T-helper 2 cell treated with Interferon-gamma antibody and Interleukin-4, amounts not matched to agents 5 μg/mL and 100 μg/mL, for 36 hours (primary cell): ENCODE measurements at regions not wholly inside any gene's neighbourhood (a gene's known extent, or its start where the extent isn't known, plus 50 kb on each side); places are given as distances from the start of the nearest gene placed in this dataset.
"Not testable (repeated sequence)": the region's sequence is repeated elsewhere in the genome, so short reads cannot be mapped to it uniquely, and the experiment has no call there.

Source experiments
- DNase-seq: peaks from one replicate; pipeline ENCODE4 v3.0.0; 2021; ENCODE audit warnings: low spot score
- H3K27ac Mint-ChIP-seq: one replicate; pipeline ENCODE4 v1.8.0; 2021; ENCODE audit warnings: mild to moderate bottlenecking, mixed read lengths
- H3K27me3 Mint-ChIP-seq: one replicate; pipeline ENCODE4 v1.8.0; 2021; ENCODE audit warnings: low read depth, mixed read lengths
- H3K36me3 Mint-ChIP-seq: one replicate; pipeline ENCODE4 v1.8.0; 2021; ENCODE audit warnings: low read depth, mixed read lengths
- H3K4me1 Mint-ChIP-seq: one replicate; pipeline ENCODE4 v1.8.0; 2021; ENCODE audit warnings: low read depth, mixed read lengths
- H3K4me3 Mint-ChIP-seq: one replicate; pipeline ENCODE4 v1.8.0; 2022; ENCODE audit warnings: mild to moderate bottlenecking, moderate library complexity, mixed read lengths
- H3K9me3 Mint-ChIP-seq: one replicate; pipeline ENCODE4 v1.8.0; 2021; ENCODE audit warnings: mixed read lengths

DNA sequence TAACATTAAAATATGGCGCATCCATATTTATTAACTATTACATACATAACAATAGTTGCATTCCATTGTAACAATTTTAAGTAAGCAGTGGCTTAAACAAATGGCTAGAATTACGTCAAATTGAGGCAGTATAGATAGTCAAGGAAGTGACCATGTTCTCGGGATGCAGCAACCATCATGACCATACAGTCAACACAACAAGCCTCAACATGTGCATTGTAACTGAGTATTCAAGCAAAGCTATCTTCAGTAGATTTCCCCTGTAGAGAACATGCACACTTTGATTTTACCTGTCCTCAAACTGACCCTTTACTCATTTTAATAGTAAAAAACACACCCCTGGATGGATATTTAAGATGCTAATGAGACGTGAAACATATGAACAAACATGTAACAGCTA is 356.4 kb downstream of the HINT1 start:
- Mint-ChIP-seq H3K4me3 (no peak overlapping the region), H3K9me3 (no peaks in the 10 kb centered on the region), H3K4me1 (no peaks in the 10 kb centered on the region), H3K27me3 (no peaks in the 10 kb centered on the region), H3K27ac (no peak overlapping the region), H3K36me3 (no peaks in the 10 kb centered on the region)
- DNase-seq, result no peak

DNA sequence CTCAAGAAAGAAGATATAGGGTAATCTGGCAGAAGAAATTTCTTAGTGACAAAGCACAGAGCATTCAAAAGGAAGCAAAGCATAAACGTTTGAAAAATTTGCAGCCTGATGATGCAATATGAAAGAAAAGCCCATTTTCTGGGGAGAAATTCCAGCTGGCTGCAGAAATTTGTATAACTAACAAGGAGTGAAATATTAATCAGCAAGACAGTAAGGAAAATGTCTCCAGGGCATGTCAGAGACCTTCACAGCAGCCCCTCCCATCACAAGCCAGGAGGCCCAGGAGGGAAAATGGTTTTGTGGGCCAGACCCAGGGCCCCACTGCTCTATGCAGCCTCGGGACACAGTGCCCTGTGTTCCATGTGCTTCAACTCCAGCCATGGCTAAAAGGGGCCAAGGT is 359.4 kb downstream of the HINT1 start:
- H3K27me3 Mint-ChIP-seq, result no peaks in the 10 kb centered on the region
- H3K4me3 Mint-ChIP-seq, result no peak overlapping the region
- H3K9me3 Mint-ChIP-seq, result no peaks in the 10 kb centered on the region
- no peak for DNase-seq
- no peaks in the 10 kb centered on the region for H3K4me1 Mint-ChIP-seq
- H3K27ac Mint-ChIP-seq, result no peak overlapping the region
- no peaks in the 10 kb centered on the region for H3K36me3 Mint-ChIP-seq

DNA sequence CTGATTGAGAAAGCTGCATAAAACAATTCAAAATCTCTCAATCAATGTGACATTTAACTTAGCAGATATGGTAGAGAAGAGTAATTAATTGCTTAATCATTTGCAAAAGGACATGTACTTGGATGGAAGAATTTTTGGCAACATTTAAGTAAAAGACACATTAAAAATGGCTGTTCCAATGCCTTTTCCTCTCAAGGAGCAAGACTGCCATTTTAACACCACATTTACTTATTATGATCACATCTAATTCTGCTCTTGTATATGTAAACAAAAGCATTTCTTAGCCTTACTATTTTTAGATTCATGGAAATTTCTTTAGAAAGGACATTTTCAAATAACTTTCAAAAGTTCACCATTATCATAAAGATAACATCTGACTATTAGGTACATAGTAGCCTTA is 360.0 kb downstream of the HINT1 start:
- Mint-ChIP-seq H3K27me3 (no peaks in the 10 kb centered on the region), H3K4me1 (no peaks in the 10 kb centered on the region), H3K9me3 (no peaks in the 10 kb centered on the region), H3K4me3 (no peak overlapping the region), H3K27ac (no peak overlapping the region), H3K36me3 (no peaks in the 10 kb centered on the region)
- no peak for DNase-seq

DNA sequence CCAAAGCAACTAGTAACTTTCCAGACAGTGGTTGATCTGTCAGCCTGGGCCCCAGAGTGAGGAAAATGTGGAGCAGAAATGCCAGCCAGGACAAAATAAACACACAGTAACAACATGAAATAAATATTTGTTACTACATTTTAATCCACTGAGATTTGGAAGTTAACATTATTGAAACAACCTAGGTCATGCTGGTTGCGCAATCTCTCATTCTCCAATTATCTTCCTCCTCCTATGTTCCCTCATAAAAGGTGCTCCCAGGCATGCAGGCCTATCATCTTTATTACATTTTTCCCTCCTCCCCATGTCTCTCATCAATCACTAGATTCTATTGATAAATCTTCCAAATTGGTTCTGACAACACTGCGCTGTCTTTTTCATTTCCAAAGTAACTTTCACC is 363.1 kb downstream of the HINT1 start:
- H3K27ac Mint-ChIP-seq, result no peak overlapping the region
- no peak overlapping the region for H3K4me3 Mint-ChIP-seq
- no peaks in the 10 kb centered on the region for H3K27me3 Mint-ChIP-seq
- no peaks in the 10 kb centered on the region for H3K36me3 Mint-ChIP-seq
- no peaks in the 10 kb centered on the region for H3K4me1 Mint-ChIP-seq
- H3K9me3 Mint-ChIP-seq, result no peaks in the 10 kb centered on the region
- DNase-seq, result no peak

DNA sequence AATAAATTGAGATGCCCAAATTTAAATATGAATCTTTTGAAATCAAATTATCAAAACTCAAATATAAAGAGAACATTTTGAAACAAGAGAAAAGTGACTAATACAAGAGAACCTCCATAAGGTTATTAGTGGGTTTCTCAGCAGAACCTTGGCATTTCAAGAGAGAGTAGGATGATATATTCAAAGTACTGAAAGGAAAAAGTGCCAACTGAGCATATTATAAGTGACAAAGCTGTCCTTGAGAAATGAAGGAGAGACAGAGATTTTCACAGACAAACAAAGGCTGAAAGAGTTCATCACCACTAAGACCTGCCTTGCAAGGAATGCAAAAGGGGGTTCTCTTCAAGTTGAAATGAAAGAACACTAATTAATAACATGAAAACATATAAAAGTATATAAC is 366.0 kb downstream of the HINT1 start:
- H3K4me1 Mint-ChIP-seq, result no peaks in the 10 kb centered on the region
- H3K4me3 Mint-ChIP-seq, result no peak overlapping the region
- H3K9me3 Mint-ChIP-seq, result no peaks in the 10 kb centered on the region
- H3K27me3 Mint-ChIP-seq, result no peaks in the 10 kb centered on the region
- no peak overlapping the region for H3K27ac Mint-ChIP-seq
- H3K36me3 Mint-ChIP-seq, result no peaks in the 10 kb centered on the region
- no peak for DNase-seq

DNA sequence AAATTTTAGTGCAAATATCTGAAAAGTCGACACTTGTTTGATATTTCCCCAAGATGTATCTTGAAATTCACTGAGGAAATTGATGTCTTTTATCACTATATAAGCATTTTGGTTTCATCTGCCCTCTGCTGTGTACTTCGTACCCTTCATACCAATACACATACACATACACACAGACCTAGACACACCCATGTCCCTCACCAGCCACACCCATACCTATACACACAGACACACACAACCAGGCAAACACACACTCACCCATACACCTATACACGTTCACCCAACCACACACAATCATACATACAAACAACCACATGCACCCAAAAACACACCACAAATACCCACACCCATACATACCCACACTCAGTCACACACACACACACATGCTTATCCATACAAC is 367.8 kb downstream of the HINT1 start:
- DNase-seq, result no peak
- Mint-ChIP-seq H3K36me3 (no peaks in the 10 kb centered on the region), H3K27ac (no peak overlapping the region), H3K27me3 (no peaks in the 10 kb centered on the region), H3K9me3 (no peaks in the 10 kb centered on the region), H3K4me3 (no peak overlapping the region), H3K4me1 (no peaks in the 10 kb centered on the region)

DNA sequence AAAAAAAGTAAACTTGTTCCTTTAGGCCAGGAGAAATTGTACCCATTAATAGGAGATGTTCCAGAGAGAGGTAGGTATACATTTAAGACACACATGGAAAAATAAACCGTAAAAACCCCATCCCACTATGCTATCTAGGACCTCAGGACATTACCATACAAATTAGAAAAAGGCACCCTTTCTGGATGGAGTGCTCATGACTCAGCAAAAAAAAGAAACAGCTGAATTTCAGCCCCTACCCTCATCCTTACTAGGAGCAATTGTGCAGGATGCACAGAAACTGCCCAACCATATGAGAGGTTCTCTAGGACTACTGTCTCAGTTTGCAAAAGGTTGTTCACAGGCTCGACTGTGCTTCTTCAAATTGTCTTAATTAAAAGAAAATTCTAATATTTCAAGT is 368.2 kb downstream of the HINT1 start:
- Mint-ChIP-seq H3K9me3 (no peaks in the 10 kb centered on the region), H3K36me3 (no peaks in the 10 kb centered on the region), H3K27me3 (no peaks in the 10 kb centered on the region), H3K4me3 (no peak overlapping the region), H3K4me1 (no peaks in the 10 kb centered on the region), H3K27ac (no peak overlapping the region)
- DNase-seq, result no peak

DNA sequence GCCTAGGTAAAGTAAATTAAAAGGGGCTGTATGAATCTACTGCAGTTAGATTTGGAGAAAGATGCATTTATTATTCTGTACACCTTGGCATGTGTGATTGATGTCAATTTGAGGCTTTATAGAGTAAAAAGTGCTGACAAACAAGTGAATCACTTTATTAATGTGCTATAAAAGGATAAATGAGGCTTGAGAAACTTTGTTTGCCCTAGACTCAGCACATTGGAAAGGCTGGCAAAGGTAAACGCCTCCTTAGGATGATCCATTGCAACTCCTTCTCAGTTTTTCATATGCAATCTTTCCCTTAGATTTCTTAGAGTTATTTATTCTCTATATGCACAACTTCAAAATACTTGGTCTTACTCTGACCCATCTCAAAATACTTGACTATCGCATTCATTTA is 369.0 kb downstream of the HINT1 start:
- H3K9me3 Mint-ChIP-seq, result no peaks in the 10 kb centered on the region
- no peaks in the 10 kb centered on the region for H3K36me3 Mint-ChIP-seq
- H3K4me1 Mint-ChIP-seq, result no peaks in the 10 kb centered on the region
- no peak overlapping the region for H3K27ac Mint-ChIP-seq
- H3K4me3 Mint-ChIP-seq, result no peak overlapping the region
- DNase-seq, result no peak
- no peaks in the 10 kb centered on the region for H3K27me3 Mint-ChIP-seq

DNA sequence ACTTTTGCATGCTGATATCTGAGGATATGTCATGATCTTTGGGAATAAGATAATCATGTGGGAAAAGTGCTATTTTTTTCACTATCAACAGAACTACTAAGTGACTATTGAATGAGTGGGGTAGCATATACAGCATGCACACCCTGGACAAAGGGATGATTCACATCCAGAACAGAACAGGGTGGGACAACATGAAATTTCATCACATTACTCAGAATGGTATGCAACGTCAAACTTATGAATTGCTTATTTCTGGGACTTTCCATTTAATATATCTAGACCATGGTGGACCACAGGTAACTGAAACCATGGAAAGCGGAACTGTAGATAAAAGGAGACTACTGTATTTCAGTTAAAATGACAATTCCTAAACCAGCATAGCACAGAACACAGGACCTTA is 370.0 kb downstream of the HINT1 start:
- Mint-ChIP-seq H3K27ac (no peak overlapping the region), H3K9me3 (no peaks in the 10 kb centered on the region), H3K4me1 (no peaks in the 10 kb centered on the region), H3K4me3 (no peak overlapping the region), H3K36me3 (no peaks in the 10 kb centered on the region), H3K27me3 (no peaks in the 10 kb centered on the region)
- no peak for DNase-seq

DNA sequence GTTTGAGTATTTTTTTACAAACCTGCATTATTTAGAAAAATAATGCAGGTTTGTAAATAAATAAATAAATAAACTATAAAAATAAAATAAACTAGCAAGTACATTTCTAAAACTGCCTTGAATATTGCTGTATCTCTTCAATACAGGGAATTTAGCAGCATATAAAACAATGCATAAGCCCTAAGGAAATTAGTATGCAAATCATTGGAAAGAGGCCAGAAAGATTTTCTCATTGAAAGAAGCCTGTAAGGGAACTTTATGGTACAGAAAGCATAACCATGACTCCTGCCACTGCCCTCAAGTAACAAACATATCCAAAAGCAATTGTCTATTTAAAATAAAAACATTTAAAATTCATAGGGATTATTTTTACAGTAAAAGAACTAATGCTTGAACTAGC is 387.3 kb downstream of the HINT1 start:
- Mint-ChIP-seq H3K27ac (no peak overlapping the region), H3K4me3 (no peak overlapping the region), H3K36me3 (no peaks in the 10 kb centered on the region), H3K27me3 (no peaks in the 10 kb centered on the region), H3K9me3 (no peaks in the 10 kb centered on the region), H3K4me1 (no peaks in the 10 kb centered on the region)
- DNase-seq, result no peak

DNA sequence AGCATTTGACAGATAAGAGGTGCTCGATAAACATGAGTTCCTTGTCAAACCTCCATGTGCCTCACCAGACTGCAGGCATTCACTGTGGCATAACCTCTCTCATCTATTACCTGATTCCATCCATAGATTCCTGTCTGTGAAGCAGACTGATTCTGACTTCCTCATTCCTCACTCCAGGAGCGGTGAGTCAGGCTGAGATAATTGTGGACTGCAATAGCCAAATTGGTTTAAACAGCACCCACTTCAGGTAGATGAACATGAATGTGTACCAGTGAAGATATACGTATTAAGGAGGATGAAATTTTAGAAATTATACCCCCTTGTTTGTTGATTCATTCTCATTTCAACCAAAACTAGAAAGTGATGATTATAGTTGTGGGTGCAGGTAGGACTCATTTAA is 391.2 kb downstream of the HINT1 start:
- no peaks in the 10 kb centered on the region for H3K27me3 Mint-ChIP-seq
- DNase-seq, result no peak
- H3K27ac Mint-ChIP-seq, result no peak overlapping the region

DNA sequence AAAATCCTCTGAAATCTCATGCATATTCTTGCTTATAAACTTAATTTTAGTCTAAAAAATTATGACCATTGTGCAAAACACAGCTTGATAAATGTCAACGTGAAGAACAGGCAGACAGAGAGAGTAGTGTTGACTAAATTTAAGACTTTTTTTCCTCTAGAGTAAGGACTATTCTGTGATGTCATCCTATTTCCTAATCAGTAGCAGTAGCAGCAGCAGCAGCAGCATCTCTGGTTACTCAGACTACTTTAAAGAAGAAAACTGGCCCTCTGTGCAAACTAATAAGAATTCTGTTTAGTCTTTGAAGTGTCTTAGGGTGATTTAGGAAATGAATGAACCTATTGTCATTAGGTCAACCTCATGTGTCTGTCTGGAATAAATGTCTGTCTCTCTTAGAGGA is 403.0 kb downstream of the HINT1 start:
- no peak overlapping the region for H3K4me3 Mint-ChIP-seq
- H3K4me1 Mint-ChIP-seq, result no peaks in the 10 kb centered on the region
- no peaks in the 10 kb centered on the region for H3K36me3 Mint-ChIP-seq
- no peaks in the 10 kb centered on the region for H3K9me3 Mint-ChIP-seq
- H3K27ac Mint-ChIP-seq, result no peak overlapping the region
- no peaks in the 10 kb centered on the region for H3K27me3 Mint-ChIP-seq
- DNase-seq, result no peak

More for the DNA sequence above, 391.2 kb downstream of the HINT1 start:
- Mint-ChIP-seq H3K36me3 (no peaks in the 10 kb centered on the region), H3K4me3 (no peak overlapping the region), H3K4me1 (no peaks in the 10 kb centered on the region), H3K9me3 (no peaks in the 10 kb centered on the region)

DNA sequence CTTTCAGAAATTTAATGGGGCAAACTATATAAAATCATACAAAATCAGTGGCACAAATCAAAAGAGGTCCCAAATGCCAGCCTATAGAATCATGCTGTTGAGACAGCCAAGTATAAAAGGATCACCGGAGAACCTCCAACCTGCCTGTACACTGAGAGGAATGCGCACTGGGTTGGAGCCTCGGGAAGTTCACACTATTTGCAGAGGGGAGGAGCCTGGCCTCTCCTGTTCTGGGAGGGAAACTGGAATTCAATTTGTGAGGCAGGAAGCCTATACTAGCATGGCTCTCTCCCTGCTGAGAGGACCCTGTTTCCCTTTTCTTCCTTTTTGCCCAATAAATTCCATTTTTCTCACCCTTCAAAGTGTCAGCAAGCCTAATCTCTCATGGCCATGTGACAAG is 406.0 kb downstream of the HINT1 start:
- Mint-ChIP-seq H3K27me3 (no peaks in the 10 kb centered on the region), H3K36me3 (no peaks in the 10 kb centered on the region), H3K4me3 (no peak overlapping the region), H3K4me1 (no peaks in the 10 kb centered on the region), H3K27ac (no peak overlapping the region), H3K9me3 (no peaks in the 10 kb centered on the region)
- DNase-seq, result no peak

DNA sequence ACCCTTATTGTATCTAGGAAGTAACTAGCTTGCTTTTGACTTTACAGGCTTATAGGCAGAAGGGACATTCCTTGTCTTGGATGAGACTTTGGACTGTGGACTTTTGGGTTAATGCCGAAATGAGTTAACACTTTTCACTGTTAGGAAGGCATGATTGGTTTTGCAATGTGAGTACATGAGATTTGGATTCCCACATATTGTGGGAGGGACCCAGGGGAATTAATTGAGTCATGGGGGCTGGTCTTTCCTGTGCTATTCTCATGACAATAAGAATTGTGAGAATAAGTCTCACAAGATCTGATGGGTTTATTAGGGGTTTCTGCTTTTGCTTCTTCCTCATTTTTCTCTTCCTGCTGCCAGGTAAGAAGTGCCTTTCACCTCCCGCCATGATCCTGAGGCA is 417.5 kb downstream of the HINT1 start:
- no peaks in the 10 kb centered on the region for H3K36me3 Mint-ChIP-seq
- DNase-seq, result no peak
- no peak overlapping the region for H3K4me3 Mint-ChIP-seq
- no peaks in the 10 kb centered on the region for H3K9me3 Mint-ChIP-seq
- no peak overlapping the region for H3K27ac Mint-ChIP-seq
- no peaks in the 10 kb centered on the region for H3K4me1 Mint-ChIP-seq
- H3K27me3 Mint-ChIP-seq, result no peaks in the 10 kb centered on the region

DNA sequence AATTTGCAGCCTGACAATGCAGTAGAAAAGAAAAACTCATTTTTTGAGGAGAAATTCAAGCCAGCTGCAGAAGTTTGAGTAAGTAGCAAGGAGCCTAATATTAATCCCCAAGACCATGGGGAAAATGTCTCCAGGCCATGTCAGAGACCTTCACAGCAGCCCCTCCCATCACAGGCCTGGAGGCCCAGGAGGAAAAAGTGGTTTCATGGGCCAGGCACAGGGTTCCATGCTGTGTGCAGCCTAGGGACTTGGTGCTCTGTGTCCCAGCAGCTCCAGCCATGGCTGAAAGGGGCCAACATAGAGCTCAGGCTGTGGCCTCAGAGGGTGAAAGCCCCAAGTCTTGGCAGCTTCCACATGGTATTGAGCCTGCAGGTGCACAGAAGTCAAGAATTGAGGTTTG is 418.4 kb downstream of the HINT1 start:
- H3K27ac Mint-ChIP-seq, H3K9me3 Mint-ChIP-seq, H3K27me3 Mint-ChIP-seq, H3K36me3 Mint-ChIP-seq, DNase-seq, H3K4me1 Mint-ChIP-seq, H3K4me3 Mint-ChIP-seq: not testable (repeated sequence)

DNA sequence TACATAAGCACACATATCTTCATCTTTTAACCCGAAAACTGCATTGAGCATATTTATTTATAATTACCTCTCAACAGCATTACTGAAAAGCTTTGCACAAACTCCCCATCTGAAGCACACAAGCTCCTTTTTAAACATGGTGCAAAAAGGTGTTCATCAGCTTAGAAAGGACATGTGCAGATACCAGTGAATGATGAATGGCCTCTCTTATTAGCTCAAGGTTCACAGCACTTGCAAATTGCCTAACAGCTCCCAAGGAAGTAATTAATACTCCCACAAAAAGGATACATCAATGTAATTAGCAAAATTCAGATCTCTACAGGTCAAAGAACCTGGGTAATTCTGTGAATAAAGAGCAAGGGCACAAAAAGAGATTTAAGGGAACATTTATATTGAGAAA is 422.0 kb downstream of the HINT1 start:
- no peak for DNase-seq
- Mint-ChIP-seq H3K27ac (no peak overlapping the region), H3K4me3 (no peak overlapping the region), H3K9me3 (peaks cover 21% of the 10 kb centered on the region), H3K4me1 (no peaks in the 10 kb centered on the region), H3K27me3 (no peaks in the 10 kb centered on the region), H3K36me3 (no peaks in the 10 kb centered on the region)
